ENCODE measurements at regions not wholly inside any gene's neighbourhood (a gene's known extent, or its start where the extent isn't known, plus 50 kb on each side); places are given as distances from the start of the nearest gene placed in this dataset.

DNA sequence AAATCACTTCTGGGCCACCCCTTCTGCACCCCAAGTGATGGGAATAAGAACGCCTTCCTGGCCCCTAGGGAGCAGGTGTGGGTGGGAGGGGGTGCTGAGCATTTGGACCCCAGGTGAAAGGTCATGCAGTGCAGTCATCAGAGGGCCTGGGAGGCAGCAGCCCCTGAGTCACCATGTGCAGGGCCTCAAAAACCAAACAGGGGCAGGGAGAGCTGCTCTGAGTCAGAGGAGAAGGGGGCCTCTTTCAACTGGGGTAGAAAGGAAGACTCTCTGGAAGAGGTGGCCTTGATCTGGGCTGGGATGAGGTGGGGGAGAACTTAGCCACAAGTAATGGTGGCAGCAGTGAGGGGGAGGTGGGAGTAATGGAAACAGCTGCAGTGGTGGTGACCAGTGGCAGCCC, 164.3 kb downstream of the BUB3 start:
- 62 to 82% (median 67%) methylated on average over 1 of the region's 1 CpG for WGBS, 3 donors
- ATAC-seq (no peak), DNase-seq (no peak)
- TF ChIP-seq, protein P1, sequence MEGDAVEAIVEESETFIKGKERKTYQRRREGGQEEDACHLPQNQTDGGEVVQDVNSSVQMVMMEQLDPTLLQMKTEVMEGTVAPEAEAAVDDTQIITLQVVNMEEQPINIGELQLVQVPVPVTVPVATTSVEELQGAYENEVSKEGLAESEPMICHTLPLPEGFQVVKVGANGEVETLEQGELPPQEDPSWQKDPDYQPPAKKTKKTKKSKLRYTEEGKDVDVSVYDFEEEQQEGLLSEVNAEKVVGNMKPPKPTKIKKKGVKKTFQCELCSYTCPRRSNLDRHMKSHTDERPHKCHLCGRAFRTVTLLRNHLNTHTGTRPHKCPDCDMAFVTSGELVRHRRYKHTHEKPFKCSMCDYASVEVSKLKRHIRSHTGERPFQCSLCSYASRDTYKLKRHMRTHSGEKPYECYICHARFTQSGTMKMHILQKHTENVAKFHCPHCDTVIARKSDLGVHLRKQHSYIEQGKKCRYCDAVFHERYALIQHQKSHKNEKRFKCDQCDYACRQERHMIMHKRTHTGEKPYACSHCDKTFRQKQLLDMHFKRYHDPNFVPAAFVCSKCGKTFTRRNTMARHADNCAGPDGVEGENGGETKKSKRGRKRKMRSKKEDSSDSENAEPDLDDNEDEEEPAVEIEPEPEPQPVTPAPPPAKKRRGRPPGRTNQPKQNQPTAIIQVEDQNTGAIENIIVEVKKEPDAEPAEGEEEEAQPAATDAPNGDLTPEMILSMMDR (IDR thresholded peaks at IDR 0.05), result no peak
- intact Hi-C loops (cut with DNase I), result no loop called here
- Histone ChIP-seq H3K27ac (no peak overlapping the region), H3K36me3 (ENCODE audit: insufficient read depth in 1 of 2, low read depth in 1 of 2) (no peaks in the 10 kb centered on the region), H3K4me3 (no peak overlapping the region), H3K4me1 (no peaks in the 10 kb centered on the region), H3K9me3 (no peaks in the 10 kb centered on the region), H3K27me3 (ENCODE audit: insufficient read depth in 3 of 3, low read length in 2 of 3) (no peaks in the 10 kb centered on the region)

DNA sequence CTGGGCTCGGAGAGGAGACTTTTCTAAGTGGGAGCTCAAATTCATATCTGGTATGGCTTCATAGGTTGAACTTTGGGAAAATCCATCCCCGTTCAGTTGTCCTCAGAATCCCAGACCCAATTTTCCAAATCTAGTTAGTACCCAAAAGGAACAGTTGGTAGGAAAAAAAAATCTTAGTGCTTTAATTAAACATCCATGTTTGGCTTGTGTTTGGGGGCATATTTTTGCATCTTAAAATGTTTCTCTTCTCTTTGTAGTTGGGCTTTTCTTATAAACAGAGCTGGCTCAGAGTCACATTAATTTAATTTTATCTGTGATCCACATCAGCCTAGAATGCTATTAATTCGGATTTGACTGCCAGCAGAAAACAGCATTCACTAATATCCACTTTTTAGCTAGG, 165.9 kb downstream of the BUB3 start:
- Histone ChIP-seq H3K9me3 (no peaks in the 10 kb centered on the region), H3K27me3 (ENCODE audit: insufficient read depth in 3 of 3, low read length in 2 of 3) (no peaks in the 10 kb centered on the region), H3K36me3 (ENCODE audit: insufficient read depth in 1 of 2, low read depth in 1 of 2) (no peaks in the 10 kb centered on the region), H3K4me3 (no peak overlapping the region), H3K27ac (no peak overlapping the region), H3K4me1 (no peaks in the 10 kb centered on the region)
- DNase-seq (no peak), ATAC-seq (no peak)
- intact Hi-C loops (cut with DNase I), result no loop called here
- 64 to 72% (median 64%) methylated on average over 3 of the region's 3 CpGs for WGBS, 3 donors
- TF ChIP-seq, protein P1 (IDR thresholded peaks at IDR 0.05), result no peak

DNA sequence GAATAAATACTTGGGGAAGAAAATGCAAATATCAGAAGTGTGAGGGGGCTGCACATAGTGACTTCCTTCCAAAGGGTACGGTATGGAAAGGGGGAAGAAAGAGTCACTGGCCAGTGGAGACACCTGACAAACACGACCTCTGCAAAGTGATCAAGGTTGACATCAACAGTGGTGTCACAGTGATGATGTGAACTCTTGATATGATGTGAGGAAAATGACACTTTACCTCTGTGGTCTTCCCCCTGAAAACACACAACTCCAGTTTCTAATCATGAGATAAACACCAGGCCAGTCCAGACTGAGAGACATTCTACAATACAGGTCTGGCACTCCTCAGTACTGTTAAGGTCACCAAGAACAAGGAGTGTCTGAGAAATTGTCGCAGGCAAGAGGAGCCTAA, 169.7 kb downstream of the BUB3 start:
- Histone ChIP-seq H3K27me3 (ENCODE audit: insufficient read depth in 3 of 3, low read length in 2 of 3) (no peaks in the 10 kb centered on the region), H3K36me3 (ENCODE audit: insufficient read depth in 1 of 2, low read depth in 1 of 2) (no peaks in the 10 kb centered on the region), H3K27ac (no peak overlapping the region), H3K9me3 (no peaks in the 10 kb centered on the region), H3K4me1 (no peaks in the 10 kb centered on the region), H3K4me3 (no peak overlapping the region)
- TF ChIP-seq, protein P1 (IDR thresholded peaks at IDR 0.05), result no peak
- ATAC-seq (no peak), DNase-seq (no peak)
- 77 to 83% (median 81%) methylated on average over 3 of the region's 3 CpGs for WGBS, 3 donors
- intact Hi-C loops (cut with DNase I), result no loop called here

GRCh38 chr10:123325663-123326190, 171.5 kb downstream of the BUB3 start:
- DNase-seq (no peak), ATAC-seq (no peak)
- intact Hi-C loops (cut with DNase I), result no loop called here
- TF ChIP-seq, protein P1 (IDR thresholded peaks at IDR 0.05), result no peak
- Histone ChIP-seq H3K27me3 (ENCODE audit: insufficient read depth in 3 of 3, low read length in 2 of 3) (no peaks in the 10 kb centered on the region), H3K9me3 (no peaks in the 10 kb centered on the region), H3K27ac (no peak overlapping the region), H3K4me1 (no peaks in the 10 kb centered on the region), H3K36me3 (ENCODE audit: insufficient read depth in 1 of 2, low read depth in 1 of 2) (no peaks in the 10 kb centered on the region), H3K4me3 (no peak overlapping the region)
- 63 to 77% (median 74%) methylated on average over 2 of the region's 2 CpGs for WGBS, 3 donors

- H3K27ac ChIP-seq, result no peak overlapping the region
- ATAC-seq, result no peak
- H3K36me3 ChIP-seq (ENCODE audit: insufficient read depth in 1 of 2, low read depth in 1 of 2), result no peaks in the 10 kb centered on the region
- H3K4me3 ChIP-seq, result no peak overlapping the region
- no peaks in the 10 kb centered on the region for H3K9me3 ChIP-seq
- 97 to 100% (median 98%) methylated on average over 1 of the region's 1 CpG for WGBS, 3 donors
- H3K4me1 ChIP-seq, result no peaks in the 10 kb centered on the region
- DNase-seq, result no peak
- TF ChIP-seq, protein P1 (IDR thresholded peaks at IDR 0.05), result no peak
- intact Hi-C loops (cut with DNase I), result no loop called here
- H3K27me3 ChIP-seq (ENCODE audit: insufficient read depth in 3 of 3, low read length in 2 of 3), result no peaks in the 10 kb centered on the region
Observed at GRCh38 chr10:123326674-123327073, 172.5 kb downstream of the BUB3 start.
